Adrenal gland (tissue), 9 donors: ENCODE measurements at regions not wholly inside any gene's neighbourhood (a gene's known extent, or its start where the extent isn't known, plus 50 kb on each side); places are given as distances from the start of the nearest gene placed in this dataset.
"Not testable (repeated sequence)": the region's sequence is repeated elsewhere in the genome, so short reads cannot be mapped to it uniquely, and the experiment has no call there.

ENCODE experiments used
- DNase-seq, 7 donors: peaks; one replicate each; pipeline ENCODE4 v3.0.0-alpha.2; 2019 to 2020
- H3K27ac ChIP-seq, 5 donors: fragments of 200-600 bp; sonication (generic) in 4 of 5; 1 replicate in 3 of 5; 2 replicates in 2 of 5; pipeline versions ENCODE4 v1.5.1 to v1.8.0; 2016 to 2020; ENCODE audit warnings: mild to moderate bottlenecking in 1 of 5
- H3K27me3 ChIP-seq: fragments of 200-600 bp; 2 replicates; pipeline ENCODE4 v1.8.0; 2021
- H3K36me3 ChIP-seq, 2 donors: fragments of 200-600 bp; replicated peaks in 1 of 2; 1 replicate in 1 of 2; 2 replicates in 1 of 2; pipeline versions ENCODE4 v1.5.1 to v1.8.0; 2018 to 2022
- H3K4me1 ChIP-seq, 2 donors: fragments of 200-600 bp; replicated peaks in 1 of 2; 1 replicate in 1 of 2; 2 replicates in 1 of 2; pipeline versions ENCODE4 v1.5.1 to v1.8.0; 2018 to 2021
- H3K4me3 ChIP-seq, 4 donors: fragments of 200-600 bp; sonication (generic) in 3 of 4; one replicate each; pipeline ENCODE4 v1.5.1; 2016 to 2018
- H3K9me3 ChIP-seq, 3 donors: fragments of 200-600 bp; sonication (generic) in 1 of 3; replicated peaks in 1 of 3; 1 replicate in 2 of 3; 2 replicates in 1 of 3; pipeline versions ENCODE4 v1.5.1 to v1.8.0; 2016 to 2021
- POLR2A ChIP-seq, 2 donors: fragments of 450-650 bp; IDR thresholded peaks; one replicate each; pipeline ENCODE4 v1.6.1; 2017; ENCODE audit warnings: antibody characterized with exemption in 2 of 2, mild to moderate bottlenecking in 2 of 2, moderate library complexity in 1 of 2
- WGBS, 4 donors: extraction: QIAGEN DNeasy Blood & Tissue Kit in 2 of 4; methylation state at CpG; one replicate each; pipeline versions ENCODE4 v1.1.5 to v1.1.7; 2013 to 2017; 5-methylcytosine and 5-hydroxymethylcytosine counted together
- intact Hi-C, 2 donors: fragments of 100-400 bp; cut with DNase I; formaldehyde crosslinking; loops; one replicate each; pipeline versions ENCODE4 v1.14.1 to v1.15.0; 2022 to 2023
- TF ChIP-seq, protein P1 (sequence below), 6 experiments: fragments of 450-650 bp in 4 of 6; fragments of 200-600 bp in 2 of 6; sonication (generic) in 1 of 6; IDR thresholded peaks; 1 replicate in 5 of 6; 2 replicates in 1 of 6; pipeline versions ENCODE4 v1.5.1 to v1.8.0; 2016 to 2021; ENCODE audit warnings: antibody characterized with exemption in 6 of 6, mild to moderate bottlenecking in 2 of 6, moderate library complexity in 1 of 6
- donor health status: healthy with polysubstance abuse.
- donor health status: Bipolar disorder and iron deficiency.
- donor health status: DM: yes; HTN: yes; CAD: no.
- donor health status: DM: no; HTN: no; CAD: no.
- donor health status: DM: no; HTN: no; CAD: no.

DNA sequence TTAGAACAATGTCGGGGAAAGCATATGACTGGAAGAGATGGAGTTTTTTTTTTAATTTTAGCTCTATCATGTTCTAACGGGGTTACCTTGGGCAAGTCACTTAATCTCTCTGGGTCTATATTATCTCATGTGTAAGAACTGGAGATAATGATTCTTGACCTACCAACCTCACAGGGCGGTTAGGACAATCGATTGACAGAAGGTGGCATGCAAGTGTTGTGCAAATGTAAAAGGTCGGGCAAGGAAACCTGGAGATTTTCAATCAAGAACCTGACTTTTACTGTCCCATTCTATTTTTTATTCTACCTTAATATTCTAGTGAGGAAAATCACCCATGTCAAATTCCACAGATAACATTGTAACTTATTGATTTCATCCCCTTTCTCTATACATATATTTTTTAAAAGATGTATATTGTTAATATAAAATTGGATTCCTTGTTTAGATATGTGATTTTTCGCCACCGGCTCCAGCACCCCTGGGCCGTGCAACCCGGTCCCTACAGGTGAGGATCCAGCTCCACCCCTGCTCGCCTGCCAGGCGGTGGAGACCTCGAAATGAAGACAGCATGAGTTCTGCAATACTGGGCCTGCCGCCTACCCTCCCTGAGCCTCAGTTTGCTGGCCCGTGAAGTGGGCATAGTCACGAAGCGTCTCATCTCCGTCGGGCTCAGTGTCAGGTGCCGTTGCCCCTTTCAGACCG is 497.6 kb upstream of the PHF14 start:
- Histone ChIP-seq H3K27ac (no peak overlapping the region), H3K36me3 (no peaks in the 10 kb centered on the region), H3K4me1 (peaks cover 12 to 14% of the 10 kb centered on the region in 2 donors), H3K27me3 (no peaks in the 10 kb centered on the region), H3K9me3 (no peaks in the 10 kb centered on the region), H3K4me3 (no peak overlapping the region)
- TF ChIP-seq POLR2A (IDR thresholded peaks at IDR 0.05): no peak
- TF ChIP-seq, protein P1, sequence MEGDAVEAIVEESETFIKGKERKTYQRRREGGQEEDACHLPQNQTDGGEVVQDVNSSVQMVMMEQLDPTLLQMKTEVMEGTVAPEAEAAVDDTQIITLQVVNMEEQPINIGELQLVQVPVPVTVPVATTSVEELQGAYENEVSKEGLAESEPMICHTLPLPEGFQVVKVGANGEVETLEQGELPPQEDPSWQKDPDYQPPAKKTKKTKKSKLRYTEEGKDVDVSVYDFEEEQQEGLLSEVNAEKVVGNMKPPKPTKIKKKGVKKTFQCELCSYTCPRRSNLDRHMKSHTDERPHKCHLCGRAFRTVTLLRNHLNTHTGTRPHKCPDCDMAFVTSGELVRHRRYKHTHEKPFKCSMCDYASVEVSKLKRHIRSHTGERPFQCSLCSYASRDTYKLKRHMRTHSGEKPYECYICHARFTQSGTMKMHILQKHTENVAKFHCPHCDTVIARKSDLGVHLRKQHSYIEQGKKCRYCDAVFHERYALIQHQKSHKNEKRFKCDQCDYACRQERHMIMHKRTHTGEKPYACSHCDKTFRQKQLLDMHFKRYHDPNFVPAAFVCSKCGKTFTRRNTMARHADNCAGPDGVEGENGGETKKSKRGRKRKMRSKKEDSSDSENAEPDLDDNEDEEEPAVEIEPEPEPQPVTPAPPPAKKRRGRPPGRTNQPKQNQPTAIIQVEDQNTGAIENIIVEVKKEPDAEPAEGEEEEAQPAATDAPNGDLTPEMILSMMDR (IDR thresholded peaks at IDR 0.05): no peak
- WGBS, 4 donors: 92 to 93% (median 93%) methylated on average over 12 to 20 of the region's 20 CpGs
- no peak for DNase-seq
- intact Hi-C loops: no loop called here

DNA sequence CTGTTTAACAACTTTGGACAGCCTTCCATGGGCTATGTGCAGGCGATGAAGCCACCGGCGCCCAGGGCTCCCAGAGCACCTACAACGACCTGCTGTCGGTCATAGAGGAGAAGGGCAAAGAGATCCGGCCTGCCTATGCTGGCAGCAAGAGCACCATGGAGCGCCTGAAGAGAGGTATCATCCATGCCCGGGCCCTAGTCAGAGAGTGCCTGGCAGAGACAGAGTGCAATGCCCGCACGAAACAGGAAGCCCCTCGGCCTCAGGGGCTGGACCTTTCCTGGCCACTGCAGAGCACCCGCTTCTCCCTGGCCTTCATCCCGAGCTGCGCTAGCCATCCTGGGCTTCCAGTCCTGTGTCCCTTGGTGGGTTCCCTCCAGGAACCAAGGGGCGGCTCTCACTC is 497.0 kb upstream of the PHF14 start:
- WGBS, 4 donors: 87 to 97% (median 95%) methylated on average over 3 to 15 of the region's 15 CpGs
- intact Hi-C loops: no loop called here
- H3K4me3 ChIP-seq: no peak overlapping the region
- DNase-seq: no peak
- no peaks in the 10 kb centered on the region for H3K9me3 ChIP-seq
- no peak overlapping the region for H3K27ac ChIP-seq
- H3K36me3 ChIP-seq: no peaks in the 10 kb centered on the region
- peaks cover 12 to 14% of the 10 kb centered on the region in 2 donors for H3K4me1 ChIP-seq
- no peaks in the 10 kb centered on the region for H3K27me3 ChIP-seq
- TF ChIP-seq POLR2A (IDR thresholded peaks at IDR 0.05): no peak
- TF ChIP-seq, protein P1 (IDR thresholded peaks at IDR 0.05): no peak

DNA sequence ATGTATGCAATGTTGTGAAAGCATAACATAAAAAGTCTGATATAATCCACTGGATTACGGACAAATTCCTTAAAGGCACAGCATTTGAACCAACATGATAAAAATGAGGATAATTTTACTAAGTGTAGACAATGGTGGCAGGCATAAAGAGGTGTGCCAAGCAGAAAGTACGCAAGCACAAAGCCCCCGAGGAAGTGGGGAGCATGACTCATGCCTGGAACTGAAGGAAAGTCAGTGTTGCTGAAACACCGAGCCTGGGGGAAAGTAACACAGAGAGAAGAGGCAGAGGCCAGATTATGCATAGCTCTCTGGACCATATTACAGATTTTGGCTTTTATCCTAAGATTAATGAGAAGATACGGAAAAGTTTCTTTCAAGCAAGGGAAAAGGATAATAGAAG is 490.0 kb upstream of the PHF14 start:
- Histone ChIP-seq H3K4me1 (no peaks in the 10 kb centered on the region), H3K27me3 (no peaks in the 10 kb centered on the region), H3K36me3 (no peaks in the 10 kb centered on the region), H3K27ac (no peak overlapping the region), H3K9me3 (no peaks in the 10 kb centered on the region), H3K4me3 (no peak overlapping the region)
- TF ChIP-seq, protein P1 (IDR thresholded peaks at IDR 0.05): no peak
- no peak for TF ChIP-seq POLR2A (IDR thresholded peaks at IDR 0.05)
- 74 to 79% (median 78%) methylated on average over 5 of the region's 5 CpGs for WGBS, 4 donors
- intact Hi-C loops: no loop called here
- DNase-seq: no peak

DNA sequence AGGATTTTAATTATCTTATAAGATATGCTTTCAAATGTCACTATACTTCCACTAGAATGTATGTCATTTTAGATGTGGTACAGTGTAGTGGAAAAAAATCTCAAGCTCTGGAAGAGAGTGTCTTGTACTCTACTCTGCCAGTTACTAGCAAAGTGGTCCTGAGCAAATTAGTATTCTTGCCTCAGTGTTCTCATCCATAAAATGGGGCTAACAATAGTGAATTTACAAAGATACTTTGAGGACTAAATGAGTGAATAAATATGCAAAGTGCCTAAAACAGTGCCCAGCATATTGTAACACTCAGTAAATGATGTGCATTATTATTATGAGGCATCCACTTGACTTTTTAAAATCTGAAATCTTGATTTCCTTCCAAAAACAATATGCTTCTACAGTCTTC is 488.9 kb upstream of the PHF14 start:
- TF ChIP-seq, protein P1 (IDR thresholded peaks at IDR 0.05): no peak
- no peak for TF ChIP-seq POLR2A (IDR thresholded peaks at IDR 0.05)
- no peak overlapping the region for H3K27ac ChIP-seq
- intact Hi-C loops: no loop called here
- H3K9me3 ChIP-seq: no peaks in the 10 kb centered on the region
- H3K4me1 ChIP-seq: no peaks in the 10 kb centered on the region
- H3K4me3 ChIP-seq: no peak overlapping the region
- no peaks in the 10 kb centered on the region for H3K36me3 ChIP-seq
- no peak for DNase-seq
- H3K27me3 ChIP-seq: no peaks in the 10 kb centered on the region

DNA sequence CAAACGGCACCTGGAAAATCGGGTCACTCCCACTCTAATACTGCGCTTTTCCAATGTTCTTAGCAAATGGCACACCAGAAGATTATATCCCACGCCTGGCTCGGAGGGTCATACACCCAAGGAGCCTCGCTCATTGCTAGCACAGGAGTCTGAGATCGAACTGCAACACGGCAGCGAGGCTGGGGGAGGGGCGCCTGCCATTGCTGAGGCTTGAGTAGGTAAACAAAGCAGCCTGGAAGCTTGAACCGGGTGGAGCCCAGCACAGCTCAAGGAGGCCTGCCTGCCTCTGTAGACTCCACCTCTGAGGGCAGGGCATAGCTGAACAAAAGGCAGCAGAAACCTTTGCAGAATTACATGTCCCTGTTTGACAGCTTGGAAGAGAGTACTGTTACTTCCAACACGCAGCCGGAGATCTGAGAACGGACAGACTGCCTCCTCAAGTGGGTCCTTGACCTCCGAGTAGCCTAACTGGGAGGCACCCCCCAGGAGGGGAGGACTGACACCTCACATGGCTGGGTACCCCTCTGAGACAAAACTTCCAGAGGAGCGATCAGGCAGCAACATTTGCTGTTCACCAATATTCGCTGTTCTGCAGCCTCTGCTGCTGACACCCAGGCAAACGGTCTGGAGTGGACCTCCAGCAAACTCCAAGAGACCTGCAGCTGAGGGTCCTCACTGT is 472.3 kb upstream of the PHF14 start:
- H3K27ac ChIP-seq, H3K27me3 ChIP-seq, intact Hi-C loops, H3K9me3 ChIP-seq, H3K4me3 ChIP-seq, H3K36me3 ChIP-seq, H3K4me1 ChIP-seq, DNase-seq: not testable (repeated sequence)
- 87 to 92% (median 89%) methylated on average over 16 to 18 of the region's 18 CpGs for WGBS, 4 donors
